GM04504 (cell line): ENCODE measurements at regions not wholly inside any gene's neighbourhood (a gene's known extent, or its start where the extent isn't known, plus 50 kb on each side); places are given as distances from the start of the nearest gene placed in this dataset.
A peak's percentile ranks its signal among the peaks of the same experiment; 100 is the strongest.

Source experiments
- DNase-seq: peaks from one replicate; pipeline ENCODE4 v3.0.0-alpha.2; 2012; ENCODE audit warnings: low read depth

GRCh38 chr11:103530257-103530656, 421.0 kb downstream of the DYNC2H1 start:
- DNase-seq, result no peak

- peak; percentile 53 for DNase-seq
Observed at GRCh38 chr11:103532133-103532788, 423.0 kb downstream of the DYNC2H1 start.

- DNase-seq, result no peak
Observed at GRCh38 chr11:103534191-103534590, 425.0 kb downstream of the DYNC2H1 start.

GRCh38 chr11:103534959-103535358, 425.7 kb downstream of the DYNC2H1 start:
- DNase-seq, result no peak

GRCh38 chr11:103536335-103536722, 427.1 kb downstream of the DYNC2H1 start:
- DNase-seq, result no peak

- DNase-seq, result no peak
Observed at GRCh38 chr11:103537904-103538502, 428.8 kb downstream of the DYNC2H1 start.

- DNase-seq, result no peak
Observed at GRCh38 chr11:103539166-103539565, 429.9 kb downstream of the DYNC2H1 start.

GRCh38 chr11:103541186-103541795, 432.1 kb downstream of the DYNC2H1 start:
- DNase-seq, result no peak

GRCh38 chr11:103542851-103543250, 433.6 kb downstream of the DYNC2H1 start:
- no peak for DNase-seq

- DNase-seq, result no peak
Observed at GRCh38 chr11:103543456-103543855, 434.2 kb downstream of the DYNC2H1 start.

- DNase-seq, result no peak
Observed at GRCh38 chr11:103544874-103545273, 435.6 kb downstream of the DYNC2H1 start.

GRCh38 chr11:103545551-103545950, 436.3 kb downstream of the DYNC2H1 start:
- no peak for DNase-seq

- DNase-seq, result no peak
Observed at GRCh38 chr11:103546236-103546635, 437.0 kb downstream of the DYNC2H1 start.

- DNase-seq, result no peak
Observed at GRCh38 chr11:103547024-103547423, 437.8 kb downstream of the DYNC2H1 start.

GRCh38 chr11:103547691-103548090, 438.5 kb downstream of the DYNC2H1 start:
- DNase-seq, result no peak

GRCh38 chr11:103548838-103549237, 439.6 kb downstream of the DYNC2H1 start:
- DNase-seq, result no peak

GRCh38 chr11:103550811-103551210, 441.6 kb downstream of the DYNC2H1 start:
- DNase-seq, result no peak

- no peak for DNase-seq
Observed at GRCh38 chr11:103552086-103552485, 442.9 kb downstream of the DYNC2H1 start.

GRCh38 chr11:103556171-103556570, 446.9 kb downstream of the DYNC2H1 start:
- DNase-seq, result no peak

GRCh38 chr11:103566116-103566515, 456.9 kb downstream of the DYNC2H1 start:
- DNase-seq, result no peak

- DNase-seq, result no peak
Observed at GRCh38 chr11:103581760-103582159, 454.7 kb upstream of the DDI1 start.

GRCh38 chr11:103582351-103582909, 454.0 kb upstream of the DDI1 start:
- DNase-seq, result no peak

GRCh38 chr11:103584021-103584420, 452.4 kb upstream of the DDI1 start:
- no peak for DNase-seq
